ENCODE measurements at regions not wholly inside any gene's neighbourhood (a gene's known extent, or its start where the extent isn't known, plus 50 kb on each side); places are given as distances from the start of the nearest gene placed in this dataset.

DNA sequence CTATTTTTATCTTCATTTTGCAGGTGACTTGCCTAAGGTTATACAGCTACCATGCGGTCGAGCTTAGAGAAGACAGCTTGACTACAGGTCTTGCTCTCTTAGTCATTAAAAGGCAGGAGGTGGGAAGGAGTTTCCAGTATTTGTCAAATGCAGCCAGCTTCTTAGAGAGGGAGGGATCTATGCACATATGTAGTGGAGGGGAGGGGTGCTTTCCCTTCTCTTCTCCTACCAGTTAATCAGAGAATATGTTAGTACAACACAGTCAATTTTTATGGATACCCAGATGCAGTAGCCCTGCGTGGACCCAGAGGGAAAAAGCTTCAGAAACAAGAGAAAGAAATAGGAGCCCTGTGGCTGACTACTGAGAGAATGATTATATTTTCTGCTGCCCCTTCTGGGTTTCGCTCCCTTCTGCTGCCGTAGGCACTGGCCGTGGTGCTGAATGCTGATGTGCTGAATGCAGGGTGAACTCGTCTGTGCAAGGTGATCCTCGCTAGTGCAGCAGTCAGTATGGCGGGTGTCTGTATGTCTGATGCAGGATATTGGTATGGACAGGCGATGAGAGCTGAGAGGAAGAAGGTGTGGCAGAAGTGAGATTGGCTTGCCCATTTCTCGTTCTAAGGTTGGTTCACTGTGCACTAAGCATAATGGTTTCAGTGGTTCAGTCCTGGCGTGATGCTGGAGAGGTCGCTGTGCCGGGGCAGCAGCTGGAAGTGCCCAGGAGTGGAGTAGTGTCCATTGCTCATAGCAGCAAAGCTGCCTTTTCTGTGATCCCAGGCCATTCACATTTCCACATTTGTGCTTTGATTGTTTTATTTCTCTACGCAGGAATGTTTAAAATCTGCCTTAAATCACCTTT, 189.2 kb upstream of the PODXL start:
- Histone ChIP-seq H3K4me3 (no peak overlapping the region), H3K27me3 (peaks cover 5% of the 10 kb centered on the region), H3K36me3 (no peaks in the 10 kb centered on the region), H3K4me1 (no peaks in the 10 kb centered on the region), H3K27ac (no peak overlapping the region), H3K9me3 (no peaks in the 10 kb centered on the region)
- 44 to 45% methylated on average over 13 to 14 of the region's 15 CpGs for WGBS, 2 donors (ENCODE audit: low coverage in 1 of 2)
- TF ChIP-seq, protein P1, sequence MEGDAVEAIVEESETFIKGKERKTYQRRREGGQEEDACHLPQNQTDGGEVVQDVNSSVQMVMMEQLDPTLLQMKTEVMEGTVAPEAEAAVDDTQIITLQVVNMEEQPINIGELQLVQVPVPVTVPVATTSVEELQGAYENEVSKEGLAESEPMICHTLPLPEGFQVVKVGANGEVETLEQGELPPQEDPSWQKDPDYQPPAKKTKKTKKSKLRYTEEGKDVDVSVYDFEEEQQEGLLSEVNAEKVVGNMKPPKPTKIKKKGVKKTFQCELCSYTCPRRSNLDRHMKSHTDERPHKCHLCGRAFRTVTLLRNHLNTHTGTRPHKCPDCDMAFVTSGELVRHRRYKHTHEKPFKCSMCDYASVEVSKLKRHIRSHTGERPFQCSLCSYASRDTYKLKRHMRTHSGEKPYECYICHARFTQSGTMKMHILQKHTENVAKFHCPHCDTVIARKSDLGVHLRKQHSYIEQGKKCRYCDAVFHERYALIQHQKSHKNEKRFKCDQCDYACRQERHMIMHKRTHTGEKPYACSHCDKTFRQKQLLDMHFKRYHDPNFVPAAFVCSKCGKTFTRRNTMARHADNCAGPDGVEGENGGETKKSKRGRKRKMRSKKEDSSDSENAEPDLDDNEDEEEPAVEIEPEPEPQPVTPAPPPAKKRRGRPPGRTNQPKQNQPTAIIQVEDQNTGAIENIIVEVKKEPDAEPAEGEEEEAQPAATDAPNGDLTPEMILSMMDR (IDR thresholded peaks at IDR 0.05) = no peak
- TF ChIP-seq EP300 (IDR thresholded peaks at IDR 0.05) = no peak
- no peak for TF ChIP-seq POLR2AphosphoS5 (IDR thresholded peaks at IDR 0.05)
- no peak for TF ChIP-seq POLR2A (IDR thresholded peaks at IDR 0.05)
- no peak for ATAC-seq

DNA sequence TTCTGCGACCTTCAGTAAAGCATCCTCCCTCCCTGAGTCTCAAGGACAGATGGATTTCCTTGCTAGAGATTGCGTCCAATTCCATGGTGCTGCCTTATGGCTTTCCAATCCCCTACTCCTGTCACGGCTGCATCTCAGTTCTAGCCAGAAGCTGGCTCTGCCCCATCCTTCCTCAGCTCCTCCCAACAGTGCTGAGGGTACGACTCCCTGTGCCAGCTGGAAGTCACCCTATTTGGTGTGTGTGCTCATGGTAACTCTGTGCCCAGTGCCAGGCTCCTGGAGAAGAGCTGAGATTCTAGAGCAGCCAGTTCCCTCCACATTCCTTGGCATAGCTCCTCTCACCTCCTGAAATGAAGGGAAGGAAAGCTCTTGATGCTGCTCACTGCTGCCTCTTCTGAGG, 185.0 kb upstream of the PODXL start:
- Histone ChIP-seq H3K27me3 (peaks cover 36% of the 10 kb centered on the region), H3K36me3 (no peaks in the 10 kb centered on the region), H3K4me1 (no peaks in the 10 kb centered on the region), H3K4me3 (no peak overlapping the region), H3K27ac (no peak overlapping the region), H3K9me3 (no peaks in the 10 kb centered on the region)
- WGBS, 2 donors (ENCODE audit: low coverage in 1 of 2) = 75 to 81% methylated on average over 3 of the region's 4 CpGs
- TF ChIP-seq EP300 (IDR thresholded peaks at IDR 0.05) (no peak), POLR2AphosphoS5 (IDR thresholded peaks at IDR 0.05) (no peak), POLR2A (IDR thresholded peaks at IDR 0.05) (no peak)
- TF ChIP-seq, protein P1 (IDR thresholded peaks at IDR 0.05) = no peak
- no peak for ATAC-seq

DNA sequence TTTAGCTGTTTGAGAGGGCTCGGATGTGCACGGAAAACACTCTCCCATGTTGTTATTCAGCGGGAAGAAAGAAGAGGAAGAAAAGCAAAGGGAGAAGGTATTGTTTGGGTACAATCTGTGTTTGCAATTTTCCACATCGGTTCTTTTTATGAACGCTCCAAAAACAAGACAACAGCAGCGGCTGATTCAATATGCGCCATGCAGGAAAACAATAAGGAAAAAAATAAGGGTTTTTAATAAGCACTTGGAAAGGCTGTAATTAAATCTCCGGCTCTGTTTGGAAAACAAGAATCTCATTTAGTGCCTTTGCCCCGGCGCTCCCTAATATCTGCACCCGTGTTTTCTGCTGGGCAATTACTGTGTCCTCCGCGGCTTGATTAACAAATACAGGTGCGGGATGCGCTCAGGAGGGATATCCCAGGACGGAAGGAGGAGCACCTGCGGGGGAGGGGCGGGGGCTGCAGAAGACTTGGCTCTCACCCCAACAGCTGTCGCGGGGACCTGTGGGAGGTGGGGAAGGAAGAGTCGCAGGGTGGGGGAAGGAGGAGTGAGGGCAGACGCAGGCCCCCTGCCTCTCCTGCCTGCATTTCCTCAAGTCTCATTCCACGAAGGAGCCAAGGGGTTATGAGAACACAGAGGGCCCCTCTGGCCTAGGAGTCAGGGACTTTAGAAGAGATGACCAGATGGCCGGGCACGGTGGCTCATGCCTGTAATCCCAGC, 181.5 kb upstream of the PODXL start:
- Histone ChIP-seq H3K27me3 (peaks cover 37% of the 10 kb centered on the region), H3K4me1 (no peaks in the 10 kb centered on the region), H3K36me3 (no peaks in the 10 kb centered on the region), H3K4me3 (no peak overlapping the region), H3K9me3 (no peaks in the 10 kb centered on the region), H3K27ac (no peak overlapping the region)
- ATAC-seq = no peak
- TF ChIP-seq, protein P1 (IDR thresholded peaks at IDR 0.05) = no peak
- TF ChIP-seq POLR2AphosphoS5 (IDR thresholded peaks at IDR 0.05) = no peak
- TF ChIP-seq EP300 (IDR thresholded peaks at IDR 0.05) = no peak
- TF ChIP-seq POLR2A (IDR thresholded peaks at IDR 0.05) = no peak
- WGBS, 2 donors (ENCODE audit: low coverage in 1 of 2) = 65 to 90% methylated on average over 8 to 12 of the region's 25 CpGs

DNA sequence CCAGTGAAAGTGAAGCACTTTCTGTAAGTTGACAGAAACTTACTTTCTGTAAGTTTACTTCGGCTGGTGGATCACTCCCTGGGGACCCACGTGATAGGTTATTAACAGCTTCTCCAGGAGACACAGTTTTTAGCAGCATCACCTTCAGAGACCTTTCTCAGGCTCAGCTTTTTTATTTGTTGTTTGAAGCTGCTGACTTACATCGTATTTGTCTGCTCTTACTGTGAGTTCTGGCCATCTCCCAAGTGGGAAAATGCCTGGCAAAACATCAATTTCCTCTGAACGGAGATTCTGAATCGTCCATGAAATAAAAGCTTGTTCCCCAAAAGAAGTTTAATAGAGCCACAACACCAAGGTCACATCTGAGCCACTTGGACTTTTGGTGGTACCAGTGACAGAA, 178.7 kb upstream of the PODXL start:
- Histone ChIP-seq H3K27ac (no peak overlapping the region), H3K27me3 (peaks cover 30% of the 10 kb centered on the region), H3K4me3 (no peak overlapping the region), H3K36me3 (no peaks in the 10 kb centered on the region), H3K4me1 (no peaks in the 10 kb centered on the region), H3K9me3 (no peaks in the 10 kb centered on the region)
- 16% methylated on average over 3 of the region's 5 CpGs; no CpG with 5 or more reads in 1 of the 2 donors for WGBS, 2 donors (ENCODE audit: low coverage in 1 of 2)
- TF ChIP-seq POLR2A (IDR thresholded peaks at IDR 0.05) = no peak
- TF ChIP-seq, protein P1 (IDR thresholded peaks at IDR 0.05) = no peak
- TF ChIP-seq POLR2AphosphoS5 (IDR thresholded peaks at IDR 0.05) = no peak
- TF ChIP-seq EP300 (IDR thresholded peaks at IDR 0.05) = no peak
- no peak for ATAC-seq

Data from gastroesophageal sphincter (tissue), 4 donors.